Breast epithelium (tissue), 3 donors: ENCODE measurements at regions not wholly inside any gene's neighbourhood (a gene's known extent, or its start where the extent isn't known, plus 50 kb on each side); places are given as distances from the start of the nearest gene placed in this dataset.

Experiments
- POLR2AphosphoS5 ChIP-seq, 3 donors: sonication (generic); formaldehyde crosslinking; IDR thresholded peaks; one replicate each; pipeline ENCODE4 v1.6.1; 2017; ENCODE audit warnings: antibody characterized with exemption in 3 of 3
- TF ChIP-seq, protein P1 (sequence below), 3 donors: fragments of 450-650 bp; IDR thresholded peaks; one replicate each; pipeline ENCODE4 v1.5.1; 2016 to 2017; ENCODE audit warnings: antibody characterized with exemption in 3 of 3, mild to moderate bottlenecking in 3 of 3, moderate library complexity in 3 of 3

GRCh38 chr20:19858466-19859371 lies 100.7 kb downstream of the RIN2 start:
- TF ChIP-seq, protein P1, sequence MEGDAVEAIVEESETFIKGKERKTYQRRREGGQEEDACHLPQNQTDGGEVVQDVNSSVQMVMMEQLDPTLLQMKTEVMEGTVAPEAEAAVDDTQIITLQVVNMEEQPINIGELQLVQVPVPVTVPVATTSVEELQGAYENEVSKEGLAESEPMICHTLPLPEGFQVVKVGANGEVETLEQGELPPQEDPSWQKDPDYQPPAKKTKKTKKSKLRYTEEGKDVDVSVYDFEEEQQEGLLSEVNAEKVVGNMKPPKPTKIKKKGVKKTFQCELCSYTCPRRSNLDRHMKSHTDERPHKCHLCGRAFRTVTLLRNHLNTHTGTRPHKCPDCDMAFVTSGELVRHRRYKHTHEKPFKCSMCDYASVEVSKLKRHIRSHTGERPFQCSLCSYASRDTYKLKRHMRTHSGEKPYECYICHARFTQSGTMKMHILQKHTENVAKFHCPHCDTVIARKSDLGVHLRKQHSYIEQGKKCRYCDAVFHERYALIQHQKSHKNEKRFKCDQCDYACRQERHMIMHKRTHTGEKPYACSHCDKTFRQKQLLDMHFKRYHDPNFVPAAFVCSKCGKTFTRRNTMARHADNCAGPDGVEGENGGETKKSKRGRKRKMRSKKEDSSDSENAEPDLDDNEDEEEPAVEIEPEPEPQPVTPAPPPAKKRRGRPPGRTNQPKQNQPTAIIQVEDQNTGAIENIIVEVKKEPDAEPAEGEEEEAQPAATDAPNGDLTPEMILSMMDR (IDR thresholded peaks at IDR 0.05) = no peak
- TF ChIP-seq POLR2AphosphoS5 (IDR thresholded peaks at IDR 0.05) = no peak
